H1 (cell line): ENCODE measurements at regions not wholly inside any gene's neighbourhood (a gene's known extent, or its start where the extent isn't known, plus 50 kb on each side); places are given as distances from the start of the nearest gene placed in this dataset.

Source experiments
- CTCF ChIA-PET: fragments of 300-600 bp; sonication (Branson Sonifier 250); formaldehyde crosslinking; loops from one replicate; lab custom pipeline; 2021; ENCODE audit not compliant: partially characterized antibody; lab: Charles Lee
- POLR2A ChIA-PET: fragments of 300-600 bp; sonication (Branson Sonifier 250); formaldehyde crosslinking; loops from one replicate; lab custom pipeline; 2021; ENCODE audit warnings: inconsistent platforms; ENCODE audit not compliant: partially characterized antibody; lab: Charles Lee
- DNase-seq, 2 experiments: peaks; one replicate each; pipeline versions ENCODE4 v3.0.0 to v3.0.0-alpha.2; 2010 to 2022; ENCODE audit warnings: low spot score in 2 of 2, low read depth in 1 of 2, mixed read lengths in 1 of 2
- FAIRE-seq: peaks from 2 replicates; lab custom pipeline; 2011; peaks lifted over from hg19 to GRCh38; lab: Jason Lieb, UNC
- H2AFZ ChIP-seq: 2 replicates; pipeline ENCODE4 v1.8.1; 2012; ENCODE audit warnings: low read length, inconsistent platforms
- H2AK5ac ChIP-seq: 2 replicates; pipeline ENCODE4 v1.6.1; 2013; ENCODE audit warnings: low read depth, low read length
- H2BK120ac ChIP-seq: replicated peaks from 2 replicates; pipeline ENCODE3; 2013; ENCODE audit warnings: low read depth, low read length, inconsistent platforms
- H2BK12ac ChIP-seq: 2 replicates; pipeline ENCODE4 v1.6.1; 2013; ENCODE audit warnings: low read depth, low read length
- H2BK15ac ChIP-seq: 2 replicates; pipeline ENCODE4 v1.6.1; 2013; ENCODE audit warnings: low read length
- H2BK20ac ChIP-seq: 2 replicates; pipeline ENCODE4 v1.6.1; 2013; ENCODE audit warnings: low read length
- H2BK5ac ChIP-seq: 2 replicates; pipeline ENCODE4 v1.6.1; 2013; ENCODE audit warnings: low read depth, low read length
- H3K14ac ChIP-seq: 2 replicates; pipeline ENCODE4 v1.6.1; 2013; ENCODE audit warnings: inconsistent platforms; ENCODE audit not compliant: insufficient read length
- H3K18ac ChIP-seq: 2 replicates; pipeline ENCODE4 v1.6.1; 2013; ENCODE audit warnings: low read length; ENCODE audit errors: extremely low read depth
- H3K23ac ChIP-seq: 2 replicates; pipeline ENCODE4 v1.6.1; 2013; ENCODE audit warnings: inconsistent platforms; ENCODE audit not compliant: insufficient read length
- H3K23me2 ChIP-seq: 2 replicates; pipeline ENCODE4 v1.6.1; 2013; ENCODE audit warnings: low read depth, low read length
- H3K27ac ChIP-seq: 2 replicates; pipeline ENCODE4 v1.6.1; 2011; ENCODE audit warnings: low read depth, low read length, inconsistent platforms
- H3K27me3 ChIP-seq, 4 experiments: replicated peaks in 1 of 4; 1 replicate in 1 of 4; 2 replicates in 3 of 4; pipeline versions ENCODE4 v1.6.1 to v1.8.1; 2011 to 2013; ENCODE audit warnings: low read length in 3 of 4, mild to moderate bottlenecking in 3 of 4, inconsistent platforms in 2 of 4, mixed read lengths in 2 of 4, moderate library complexity in 1 of 4; ENCODE audit not compliant: control insufficient read depth in 3 of 4, insufficient read depth in 3 of 4; ENCODE audit errors: extremely low read depth in 1 of 4
- H3K36me3 ChIP-seq, 4 experiments: 2 replicates each; pipeline versions ENCODE4 v1.6.1 to v1.8.1; 2011 to 2013; ENCODE audit warnings: mild to moderate bottlenecking in 4 of 4, low read length in 3 of 4, moderate library complexity in 2 of 4, control low read depth in 1 of 4, inconsistent platforms in 1 of 4; ENCODE audit not compliant: insufficient read depth in 4 of 4, control insufficient read depth in 2 of 4
- H3K4ac ChIP-seq: replicated peaks from 2 replicates; pipeline ENCODE3; 2013; ENCODE audit warnings: low read length, low read depth, mixed read lengths, inconsistent platforms; ENCODE audit not compliant: insufficient read length
- H3K4me1 ChIP-seq, 4 experiments: replicated peaks in 1 of 4; 1 replicate in 1 of 4; 2 replicates in 3 of 4; pipeline versions ENCODE4 v1.6.1 to v1.8.1; 2011 to 2013; ENCODE audit warnings: low read length in 3 of 4, inconsistent platforms in 2 of 4, mixed read lengths in 1 of 4; ENCODE audit not compliant: insufficient read depth in 4 of 4, control insufficient read depth in 3 of 4
- H3K4me2 ChIP-seq, 2 experiments: 2 replicates each; pipeline versions ENCODE4 v1.6.1 to v1.8.1; 2011 to 2013; ENCODE audit warnings: low read depth in 2 of 2, low read length in 2 of 2, control low read depth in 1 of 2, inconsistent platforms in 1 of 2, mild to moderate bottlenecking in 1 of 2; ENCODE audit not compliant: insufficient read depth in 1 of 2
- H3K4me3 ChIP-seq, 4 experiments: fragments of 200-600, 300-600 bp in 1 of 4; sonication (generic), shearing (Covaris generic), sonication (Bioruptor Twin) in 1 of 4; 2 replicates each; pipeline versions ENCODE4 v1.5.1 to v1.8.1; 2011 to 2016; ENCODE audit warnings: low read length in 4 of 4, low read depth in 3 of 4, control low read depth in 2 of 4, inconsistent platforms in 2 of 4, mild to moderate bottlenecking in 2 of 4, mixed read lengths in 1 of 4, moderate library complexity in 1 of 4; ENCODE audit not compliant: insufficient read depth in 2 of 4; ENCODE audit errors: extremely low read depth in 1 of 4
- H3K56ac ChIP-seq: replicated peaks from 2 replicates; pipeline ENCODE3; 2013; ENCODE audit warnings: low read depth, mild to moderate bottlenecking, mixed read lengths, low read length, inconsistent platforms; ENCODE audit not compliant: insufficient read length
- H3K79me1 ChIP-seq: 2 replicates; pipeline ENCODE4 v1.6.1; 2013; ENCODE audit warnings: low read depth, low read length, control low read depth
- H3K79me2 ChIP-seq, 2 experiments: 2 replicates each; pipeline versions ENCODE4 v1.6.1 to v1.8.1; 2012 to 2013; ENCODE audit warnings: low read length in 2 of 2, mild to moderate bottlenecking in 2 of 2, inconsistent platforms in 1 of 2; ENCODE audit not compliant: insufficient read depth in 2 of 2, control insufficient read depth in 1 of 2
- H3K9ac ChIP-seq, 4 experiments: replicated peaks in 1 of 4; 1 replicate in 1 of 4; 2 replicates in 3 of 4; pipeline versions ENCODE4 v1.6.1 to v1.8.1; 2011 to 2013; ENCODE audit warnings: low read depth in 3 of 4, low read length in 3 of 4, control low read depth in 2 of 4, mild to moderate bottlenecking in 2 of 4, moderate library complexity in 2 of 4, inconsistent platforms in 1 of 4; ENCODE audit errors: extremely low read depth in 1 of 4
- H3K9me3 ChIP-seq, 2 experiments: 2 replicates each; pipeline versions ENCODE4 v1.6.1 to v1.8.1; 2012 to 2013; ENCODE audit warnings: mild to moderate bottlenecking in 2 of 2, moderate library complexity in 2 of 2, control low read depth in 1 of 2, inconsistent platforms in 1 of 2, low read depth in 1 of 2, low read length in 1 of 2, mixed read lengths in 1 of 2; ENCODE audit not compliant: insufficient read depth in 2 of 2
- H4K20me1 ChIP-seq, 2 experiments: replicated peaks in 1 of 2; 2 replicates each; pipeline versions ENCODE3 to v1.8.1; 2011 to 2013; ENCODE audit warnings: inconsistent platforms in 2 of 2, low read length in 2 of 2, mild to moderate bottlenecking in 1 of 2; ENCODE audit not compliant: insufficient read depth in 2 of 2, control insufficient read depth in 1 of 2
- H4K5ac ChIP-seq: 2 replicates; pipeline ENCODE4 v1.6.1; 2013; ENCODE audit warnings: low read length, low read depth, mixed read lengths, inconsistent platforms; ENCODE audit not compliant: insufficient read length
- H4K8ac ChIP-seq: 2 replicates; pipeline ENCODE4 v1.8.0; 2013; ENCODE audit warnings: mild to moderate bottlenecking, moderate library complexity, low read length, inconsistent platforms; ENCODE audit not compliant: insufficient read depth; ENCODE audit errors: extremely low read depth
- H4K91ac ChIP-seq: replicated peaks from 2 replicates; pipeline ENCODE3; 2013; ENCODE audit warnings: low read length, mixed read lengths, inconsistent platforms; ENCODE audit not compliant: insufficient read length
- EP300 ChIP-seq, 2 experiments: IDR thresholded peaks; 1 replicate in 1 of 2; 2 replicates in 1 of 2; pipeline ENCODE4 v1.6.1; 2011 to 2012; ENCODE audit warnings: low read depth in 2 of 2, low read length in 2 of 2, mild to moderate bottlenecking in 2 of 2, borderline replicate concordance in 1 of 2, inconsistent platforms in 1 of 2, moderate library complexity in 1 of 2
- WGBS, 2 experiments: shearing (Covaris generic) in 1 of 2; methylation state at CpG; one replicate each; pipeline versions ENCODE4 v1.1.6 to v1.1.7; 2013 to 2015; ENCODE audit warnings: low lambda C conversion rate in 2 of 2, mixed read lengths in 2 of 2, inconsistent platforms in 1 of 2, low coverage in 1 of 2, missing lambda C conversion rate in 1 of 2; ENCODE audit not compliant: insufficient replicate concordance in 2 of 2, insufficient coverage in 1 of 2, insufficient read length in 1 of 2; ENCODE audit errors: extremely low coverage in 1 of 2, missing lambda C conversion rate in 1 of 2; 5-methylcytosine and 5-hydroxymethylcytosine counted together

GRCh38 chr13:90645582-90645981 lies 701.9 kb upstream of the MIR17HG start:
- CTCF ChIA-PET: no interaction called here
- H2BK120ac ChIP-seq: no peak overlapping the region
- H3K4me3 ChIP-seq: no peak overlapping the region
- no peak overlapping the region for H3K56ac ChIP-seq
- H2BK15ac ChIP-seq: no peak overlapping the region
- H3K9me3 ChIP-seq: peaks cover 7 to 12% of the 10 kb centered on the region in 2 experiments; a peak in 1 of 4 replicates
- no peaks in the 10 kb centered on the region for H3K27me3 ChIP-seq
- no peaks in the 10 kb centered on the region for H3K79me1 ChIP-seq
- H3K4ac ChIP-seq: no peak overlapping the region
- H2AFZ ChIP-seq: no peak overlapping the region
- no peak overlapping the region for H3K14ac ChIP-seq
- no peaks in the 10 kb centered on the region for H3K36me3 ChIP-seq
- no peak overlapping the region for H3K27ac ChIP-seq
- no peak overlapping the region for H3K18ac ChIP-seq
- H3K9ac ChIP-seq: no peak overlapping the region
- no peaks in the 10 kb centered on the region for H3K4me1 ChIP-seq
- DNase-seq (no peak), FAIRE-seq (no peak)
- H3K23ac ChIP-seq: no peak overlapping the region
- no peak overlapping the region for H2BK12ac ChIP-seq
- H4K91ac ChIP-seq: no peak overlapping the region
- H3K23me2 ChIP-seq: no peaks in the 10 kb centered on the region
- no peaks in the 10 kb centered on the region for H3K79me2 ChIP-seq
- no peak for TF ChIP-seq EP300 (IDR thresholded peaks at IDR 0.05; ENCODE audit: borderline replicate concordance in 1 of 2, low read depth in 2 of 2, low read length in 2 of 2)
- TF ChIP-seq, all 59 proteins: peak for 0
- Histone ChIP-seq H2BK20ac (no peak overlapping the region), H4K5ac (no peak overlapping the region), H2AK5ac (no peak overlapping the region), H4K8ac (no peak overlapping the region), H3K4me2 (no peak overlapping the region), H2BK5ac (no peak overlapping the region), H4K20me1 (no peaks in the 10 kb centered on the region)
- POLR2A ChIA-PET: no interaction called here
- WGBS, 2 experiments: 88% methylated on average over 1 of the region's 1 CpG; no CpG with 5 or more reads in 1 of the 2 experiments
